Naive thymus-derived CD4-positive, alpha-beta T cell (primary cell): ENCODE measurements at regions not wholly inside any gene's neighbourhood (a gene's known extent, or its start where the extent isn't known, plus 50 kb on each side); places are given as distances from the start of the nearest gene placed in this dataset.

ENCODE experiments used
- ATAC-seq: fragments of 150-1000 bp; cut with Tn5 transposase; 2 replicates; pipeline ENCODE4 v1.10.0; 2021; ENCODE audit warnings: mild to moderate bottlenecking, moderate library complexity
- CTCF ChIA-PET: fragments of 350-600 bp; sonication (Branson Sonifier 250); formaldehyde crosslinking; loops from one replicate; lab custom pipeline; 2021; ENCODE audit warnings: antibody characterized with exemption; lab: Charles Lee
- POLR2A ChIA-PET: fragments of 350-600 bp; sonication (Branson Sonifier 250); formaldehyde crosslinking; loops from one replicate; lab custom pipeline; 2021; ENCODE audit warnings: antibody characterized with exemption, inconsistent platforms; lab: Charles Lee
- DNase-seq, 9 donors: peaks; one replicate each; pipeline versions ENCODE4 v3.0.0 to v3.0.0-alpha.2; 2020 to 2022; ENCODE audit warnings: mixed read lengths in 1 of 9
- H3K27ac ChIP-seq: one replicate; pipeline ENCODE4 v1.7.0; 2013; ENCODE audit warnings: mild to moderate bottlenecking, low read depth, low read length, moderate library complexity
- H3K27me3 ChIP-seq, 2 donors: one replicate each; pipeline ENCODE4 v1.7.0; 2013; ENCODE audit warnings: low read length in 2 of 2, mild to moderate bottlenecking in 2 of 2, moderate library complexity in 2 of 2; ENCODE audit not compliant: control insufficient read depth in 2 of 2, insufficient read depth in 2 of 2
- H3K36me3 ChIP-seq, 3 experiments: 1 replicate in 2 of 3; 2 replicates in 1 of 3; pipeline ENCODE4 v1.7.0; 2013; ENCODE audit warnings: low read length in 3 of 3, mild to moderate bottlenecking in 3 of 3, moderate library complexity in 1 of 3; ENCODE audit not compliant: insufficient read depth in 3 of 3, control insufficient read depth in 2 of 3
- H3K4me1 ChIP-seq, 2 donors: one replicate each; pipeline ENCODE4 v1.7.0; 2013; ENCODE audit warnings: low read length in 2 of 2, mild to moderate bottlenecking in 2 of 2, moderate library complexity in 1 of 2; ENCODE audit not compliant: control insufficient read depth in 2 of 2, insufficient read depth in 2 of 2
- H3K4me3 ChIP-seq: 2 replicates; pipeline ENCODE4 v1.7.0; 2013; ENCODE audit warnings: mild to moderate bottlenecking, low read length
- H3K9me3 ChIP-seq, 3 experiments: 1 replicate in 2 of 3; 2 replicates in 1 of 3; pipeline ENCODE4 v1.7.0; 2013; ENCODE audit warnings: low read length in 3 of 3; ENCODE audit not compliant: control insufficient read depth in 2 of 3
- H3K27ac Mint-ChIP-seq, 9 donors: one replicate each; pipeline ENCODE4 v1.8.0; 2020 to 2022; ENCODE audit warnings: mixed read lengths in 9 of 9, mild to moderate bottlenecking in 8 of 9, moderate library complexity in 5 of 9, inconsistent platforms in 2 of 9
- H3K27me3 Mint-ChIP-seq, 5 donors: one replicate each; pipeline ENCODE4 v1.8.0; 2021 to 2022; ENCODE audit warnings: mixed read lengths in 5 of 5, mild to moderate bottlenecking in 1 of 5
- H3K36me3 Mint-ChIP-seq, 5 donors: one replicate each; pipeline ENCODE4 v1.8.0; 2020 to 2022; ENCODE audit warnings: mixed read lengths in 5 of 5, mild to moderate bottlenecking in 3 of 5, inconsistent platforms in 1 of 5
- H3K4me1 Mint-ChIP-seq, 7 donors: one replicate each; pipeline ENCODE4 v1.8.0; 2020 to 2022; ENCODE audit warnings: mixed read lengths in 7 of 7, mild to moderate bottlenecking in 3 of 7, inconsistent platforms in 1 of 7
- H3K4me3 Mint-ChIP-seq, 10 donors: one replicate each; pipeline ENCODE4 v1.8.0; 2020 to 2022; ENCODE audit warnings: mild to moderate bottlenecking in 10 of 10, mixed read lengths in 10 of 10, moderate library complexity in 6 of 10, inconsistent platforms in 2 of 10
- H3K9me3 Mint-ChIP-seq, 11 donors: one replicate each; pipeline ENCODE4 v1.8.0; 2020 to 2022; ENCODE audit warnings: mixed read lengths in 11 of 11, mild to moderate bottlenecking in 4 of 11, inconsistent platforms in 1 of 11, moderate library complexity in 1 of 11
- intact Hi-C, 2 donors: fragments of 100-400 bp; cut with micrococcal nuclease; formaldehyde crosslinking; loops; one replicate each; pipeline ENCODE4 v1.15.1; 2023

DNA sequence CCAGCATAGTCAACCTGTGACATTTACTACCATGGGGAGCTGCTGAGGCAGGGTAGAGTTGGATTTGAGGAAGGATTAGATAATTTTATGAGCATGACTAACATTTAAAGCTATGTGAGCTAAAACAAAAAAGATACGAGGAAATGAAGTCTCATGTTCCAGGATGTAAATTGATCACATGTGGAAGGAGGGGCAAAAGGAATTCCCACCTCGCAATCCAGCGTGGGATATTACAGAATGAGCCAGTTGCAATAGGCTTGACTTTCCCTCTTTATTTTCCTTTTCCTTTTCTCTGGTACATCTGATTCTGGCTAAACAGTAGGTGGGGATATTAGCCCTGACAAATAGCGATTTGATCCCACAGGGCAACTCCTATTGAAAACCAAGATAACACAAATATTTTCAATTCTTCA, 214.9 kb upstream of the HMGA2 start:
- Mint-ChIP-seq H3K27me3 (peaks cover 2 to 15% (median 9%) of the 10 kb centered on the region in 5 donors), H3K4me3 (no peak overlapping the region), H3K9me3 (peaks cover 0 to 6% (median 0%) of the 10 kb centered on the region in 11 donors), H3K4me1 (no peaks in the 10 kb centered on the region), H3K36me3 (no peaks in the 10 kb centered on the region), H3K27ac (no peak overlapping the region)
- DNase-seq (no peak), ATAC-seq (no peak)
- intact Hi-C loops: no loop called here
- no peaks in the 10 kb centered on the region for H3K36me3 ChIP-seq
- no peaks in the 10 kb centered on the region for H3K27me3 ChIP-seq
- no peak overlapping the region for H3K4me3 ChIP-seq
- POLR2A ChIA-PET: no interaction called here
- H3K4me1 ChIP-seq: no peaks in the 10 kb centered on the region
- H3K27ac ChIP-seq: no peak overlapping the region
- CTCF ChIA-PET: no interaction called here
- no peaks in the 10 kb centered on the region for H3K9me3 ChIP-seq

DNA sequence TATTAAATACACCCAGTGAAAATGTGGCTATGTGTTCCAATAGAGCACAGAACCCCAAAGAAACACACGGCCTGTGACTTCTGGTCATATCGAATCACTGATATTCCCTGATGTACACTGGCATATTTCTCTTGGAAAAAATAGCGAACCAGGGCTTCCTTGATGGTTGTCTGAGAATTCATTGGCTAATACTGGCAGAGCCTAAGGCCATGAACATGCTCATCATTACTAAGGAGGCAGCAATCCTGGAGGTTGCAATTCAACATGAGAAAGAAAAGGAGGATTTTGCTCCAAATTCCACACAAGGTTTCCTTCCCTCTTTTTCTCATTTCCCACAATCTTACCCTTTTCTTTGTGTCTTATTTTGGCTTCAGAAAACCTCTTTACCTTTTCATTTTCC, 212.9 kb upstream of the HMGA2 start:
- Mint-ChIP-seq H3K27me3 (peaks cover 2 to 15% (median 13%) of the 10 kb centered on the region in 5 donors), H3K27ac (no peak overlapping the region), H3K4me1 (no peaks in the 10 kb centered on the region), H3K4me3 (no peak overlapping the region), H3K9me3 (peaks cover 0 to 7% (median 0%) of the 10 kb centered on the region in 11 donors), H3K36me3 (no peaks in the 10 kb centered on the region)
- ChIA-PET CTCF (no interaction called here), POLR2A (no interaction called here)
- Histone ChIP-seq H3K27ac (no peak overlapping the region), H3K4me3 (no peak overlapping the region), H3K9me3 (no peaks in the 10 kb centered on the region), H3K4me1 (no peaks in the 10 kb centered on the region), H3K27me3 (no peaks in the 10 kb centered on the region), H3K36me3 (no peaks in the 10 kb centered on the region)
- no peak for ATAC-seq
- no peak for DNase-seq
- intact Hi-C loops: no loop called here

DNA sequence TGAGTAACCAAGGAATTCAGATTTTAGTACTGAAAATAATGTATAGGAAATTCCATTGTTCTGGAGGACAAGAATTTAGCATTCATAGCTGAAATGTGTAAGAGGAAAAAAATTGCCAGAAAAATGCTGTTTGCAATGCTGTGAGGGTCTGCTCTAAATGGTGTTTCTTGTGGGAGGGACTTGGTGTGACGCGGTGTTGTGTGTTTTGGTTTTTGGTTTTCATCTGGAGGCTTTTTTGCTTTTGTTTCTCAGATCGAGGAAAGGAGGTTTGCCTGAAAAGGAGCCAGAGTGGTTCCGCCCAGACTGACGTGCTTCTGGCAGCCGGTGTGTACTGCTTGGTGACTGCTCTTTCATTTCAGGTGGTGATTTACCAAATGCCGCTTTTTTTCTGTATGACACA, 211.8 kb upstream of the HMGA2 start:
- H3K36me3 ChIP-seq: no peaks in the 10 kb centered on the region
- Mint-ChIP-seq H3K4me1 (no peaks in the 10 kb centered on the region), H3K4me3 (no peak overlapping the region), H3K27ac (peak overlapping the region in 1 of 9 donors; percentile 64), H3K27me3 (peaks cover 2 to 25% (median 15%) of the 10 kb centered on the region in 5 donors), H3K36me3 (no peaks in the 10 kb centered on the region), H3K9me3 (peaks cover 0 to 9% (median 0%) of the 10 kb centered on the region in 11 donors)
- ChIA-PET CTCF (no interaction called here), POLR2A (no interaction called here)
- no peak for DNase-seq
- no peak overlapping the region for H3K27ac ChIP-seq
- intact Hi-C loops: no loop called here
- no peak overlapping the region for H3K4me3 ChIP-seq
- no peak for ATAC-seq
- H3K4me1 ChIP-seq: no peaks in the 10 kb centered on the region
- H3K27me3 ChIP-seq: no peaks in the 10 kb centered on the region
- H3K9me3 ChIP-seq: no peaks in the 10 kb centered on the region

DNA sequence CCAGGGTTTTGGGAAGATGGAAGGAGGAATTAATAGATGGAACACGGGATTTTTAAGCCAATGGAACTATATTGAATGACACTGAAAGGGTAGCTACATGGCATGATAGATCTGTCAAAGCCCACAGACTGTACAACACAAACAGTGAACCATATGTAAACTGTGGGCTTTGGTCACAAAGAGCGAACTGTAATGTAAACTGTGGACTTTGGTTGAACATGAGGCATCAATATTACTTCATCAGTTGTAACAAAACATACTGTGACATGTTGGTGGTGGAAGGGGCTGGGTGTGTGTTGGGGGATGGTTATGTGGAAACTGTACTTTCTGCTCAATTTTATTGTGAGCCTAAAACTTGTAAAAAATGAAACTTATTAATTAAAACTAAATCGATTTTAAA, 210.6 kb upstream of the HMGA2 start:
- H3K4me3 ChIP-seq: no peak overlapping the region
- no peaks in the 10 kb centered on the region for H3K4me1 ChIP-seq
- no peak overlapping the region for H3K27ac Mint-ChIP-seq
- H3K9me3 Mint-ChIP-seq: peaks cover 0 to 3% (median 0%) of the 10 kb centered on the region in 11 donors
- H3K9me3 ChIP-seq: no peaks in the 10 kb centered on the region
- peaks cover 0 to 4% of the 10 kb centered on the region in 2 donors for H3K27me3 ChIP-seq
- H3K27ac ChIP-seq: no peak overlapping the region
- intact Hi-C loops: no loop called here
- no peaks in the 10 kb centered on the region for H3K36me3 Mint-ChIP-seq
- H3K4me3 Mint-ChIP-seq: no peak overlapping the region
- ChIA-PET POLR2A (no interaction called here), CTCF (no interaction called here)
- no peak for ATAC-seq
- H3K27me3 Mint-ChIP-seq: peaks cover 0 to 29% (median 21%) of the 10 kb centered on the region in 5 donors
- no peak for DNase-seq
- no peaks in the 10 kb centered on the region for H3K4me1 Mint-ChIP-seq
- H3K36me3 ChIP-seq: no peaks in the 10 kb centered on the region

DNA sequence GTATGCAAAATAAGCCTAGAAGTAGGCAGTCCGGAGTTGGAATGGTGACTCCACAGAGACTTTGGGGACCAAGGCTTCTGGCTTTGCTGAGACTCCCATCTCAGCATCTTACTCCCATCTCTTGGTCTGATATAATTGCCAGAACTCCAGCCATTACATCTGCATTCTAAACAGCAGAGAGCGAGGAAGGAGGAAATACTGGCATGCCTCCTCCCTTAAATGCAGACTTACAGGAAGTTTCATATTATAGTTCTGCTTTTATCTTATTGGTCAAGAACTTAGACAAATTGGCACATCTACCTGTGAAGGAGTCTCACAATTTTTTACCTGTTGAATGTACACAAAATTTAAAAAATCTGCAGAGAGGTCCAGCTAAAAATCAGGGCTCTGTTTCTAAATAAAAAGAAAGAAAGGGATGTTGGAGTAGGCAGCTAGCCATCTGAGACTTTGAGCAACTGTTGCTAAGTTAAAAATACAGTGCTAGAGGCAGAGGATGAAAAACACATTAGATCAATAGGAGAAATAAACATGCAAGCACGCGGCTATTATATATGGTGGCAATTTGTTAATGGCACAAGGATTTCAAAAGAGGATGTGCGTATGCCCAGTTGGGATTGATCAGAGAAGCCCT, 209.9 kb upstream of the HMGA2 start:
- ChIA-PET POLR2A (no interaction called here), CTCF (no interaction called here)
- intact Hi-C loops: no loop called here
- Histone ChIP-seq H3K9me3 (no peaks in the 10 kb centered on the region), H3K36me3 (no peaks in the 10 kb centered on the region), H3K4me3 (no peak overlapping the region), H3K27ac (no peak overlapping the region), H3K4me1 (no peaks in the 10 kb centered on the region), H3K27me3 (peaks cover 0 to 4% of the 10 kb centered on the region in 2 donors)
- Mint-ChIP-seq H3K27ac (no peak overlapping the region), H3K27me3 (peaks cover 2 to 33% (median 25%) of the 10 kb centered on the region in 5 donors), H3K4me1 (no peaks in the 10 kb centered on the region), H3K4me3 (no peak overlapping the region), H3K9me3 (peaks cover 0 to 3% (median 0%) of the 10 kb centered on the region in 11 donors), H3K36me3 (no peaks in the 10 kb centered on the region)
- DNase-seq (no peak), ATAC-seq (no peak)

DNA sequence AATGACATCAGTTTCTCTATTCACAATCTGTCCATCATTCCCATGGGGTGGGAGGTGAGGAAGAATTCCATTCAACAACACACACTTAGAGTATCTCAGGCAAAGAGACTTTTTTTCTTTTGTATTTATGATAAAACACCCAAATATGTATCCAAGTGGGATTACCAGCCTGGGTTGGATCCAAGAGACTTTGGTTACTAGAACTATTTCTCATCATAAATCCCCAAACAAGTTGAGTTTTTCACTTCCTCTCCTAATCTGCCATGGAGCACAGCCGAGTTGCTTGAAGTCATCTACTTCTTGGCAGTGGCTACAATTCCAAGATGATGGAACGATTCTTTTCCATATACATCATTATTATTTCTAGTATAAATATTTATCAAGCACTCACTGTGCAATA, 209.2 kb upstream of the HMGA2 start:
- H3K4me3 Mint-ChIP-seq: no peak overlapping the region

DNA sequence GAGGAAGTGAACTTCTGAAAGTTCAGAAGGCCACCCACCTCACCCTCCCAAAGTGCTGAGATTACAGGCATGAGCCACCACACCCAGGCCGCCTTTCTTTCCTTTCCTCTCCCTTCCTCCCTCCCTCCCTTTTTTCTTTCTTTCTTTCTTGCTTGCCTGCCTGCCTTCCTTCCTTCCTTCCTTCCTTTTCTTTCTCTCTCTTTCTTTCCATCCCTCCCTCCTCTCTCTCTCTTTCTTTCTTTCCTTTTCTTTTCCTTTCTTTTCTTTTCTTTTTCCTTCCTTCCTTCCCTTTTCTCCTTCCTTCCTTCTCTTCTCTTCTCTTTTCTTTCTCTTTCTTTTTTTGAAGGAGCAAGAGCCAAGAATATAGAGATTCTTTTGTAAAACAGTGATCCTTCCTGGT, 208.3 kb upstream of the HMGA2 start:
- Histone ChIP-seq H3K9me3 (no peaks in the 10 kb centered on the region), H3K36me3 (no peaks in the 10 kb centered on the region), H3K4me1 (no peaks in the 10 kb centered on the region), H3K27me3 (peaks cover 0 to 4% of the 10 kb centered on the region in 2 donors), H3K27ac (no peak overlapping the region), H3K4me3 (no peak overlapping the region)
- POLR2A ChIA-PET: no interaction called here
- peaks cover 2 to 33% (median 25%) of the 10 kb centered on the region in 5 donors for H3K27me3 Mint-ChIP-seq
- intact Hi-C loops: no loop called here
- no peak overlapping the region for H3K4me3 Mint-ChIP-seq
- no peaks in the 10 kb centered on the region for H3K4me1 Mint-ChIP-seq
- DNase-seq: no peak
- H3K36me3 Mint-ChIP-seq: no peaks in the 10 kb centered on the region
- H3K9me3 Mint-ChIP-seq: peaks cover 0 to 3% (median 0%) of the 10 kb centered on the region in 11 donors
- no peak overlapping the region for H3K27ac Mint-ChIP-seq
- ATAC-seq: no peak
- CTCF ChIA-PET: no interaction called here

More for the DNA sequence above, 209.2 kb upstream of the HMGA2 start:
- ATAC-seq (no peak), DNase-seq (no peak)
- no peaks in the 10 kb centered on the region for H3K36me3 Mint-ChIP-seq
- H3K9me3 Mint-ChIP-seq: peaks cover 0 to 3% (median 0%) of the 10 kb centered on the region in 11 donors
- Histone ChIP-seq H3K9me3 (no peaks in the 10 kb centered on the region), H3K4me1 (no peaks in the 10 kb centered on the region), H3K27me3 (peaks cover 0 to 4% of the 10 kb centered on the region in 2 donors), H3K27ac (no peak overlapping the region), H3K4me3 (no peak overlapping the region), H3K36me3 (no peaks in the 10 kb centered on the region)
- POLR2A ChIA-PET: no interaction called here
- peaks cover 2 to 33% (median 25%) of the 10 kb centered on the region in 5 donors for H3K27me3 Mint-ChIP-seq
- H3K4me1 Mint-ChIP-seq: no peaks in the 10 kb centered on the region
- CTCF ChIA-PET: no interaction called here
- intact Hi-C loops: no loop called here
- no peak overlapping the region for H3K27ac Mint-ChIP-seq
